NT2/D1 (cell line): ENCODE measurements at regions not wholly inside any gene's neighbourhood (a gene's known extent, or its start where the extent isn't known, plus 50 kb on each side); places are given as distances from the start of the nearest gene placed in this dataset.

Experiments used
- DNase-seq: peaks from one replicate; pipeline ENCODE4 v3.0.0-alpha.2; 2011; ENCODE audit warnings: low read depth, low spot score
- H3K27me3 ChIP-seq: 2 replicates; pipeline ENCODE4 v1.6.0; 2011; ENCODE audit warnings: mild to moderate bottlenecking; ENCODE audit not compliant: insufficient read length, insufficient read depth
- H3K36me3 ChIP-seq: 2 replicates; pipeline ENCODE4 v1.6.1; 2011; ENCODE audit warnings: mild to moderate bottlenecking, low read length, mixed read lengths; ENCODE audit not compliant: insufficient read depth, insufficient read length
- H3K4me1 ChIP-seq: 2 replicates; pipeline ENCODE4 v1.5.1; 2011; ENCODE audit not compliant: insufficient read depth, insufficient read length
- H3K4me3 ChIP-seq: 2 replicates; pipeline ENCODE4 v1.5.1; 2011; ENCODE audit warnings: low read depth; ENCODE audit not compliant: insufficient read length
- H3K9ac ChIP-seq: 2 replicates; pipeline ENCODE4 v1.6.0; 2011; ENCODE audit warnings: low read depth; ENCODE audit not compliant: insufficient read length
- H3K9me3 ChIP-seq: 2 replicates; pipeline ENCODE4 v1.5.1; 2011; ENCODE audit warnings: mild to moderate bottlenecking, low read length; ENCODE audit not compliant: insufficient read depth
- SUZ12 ChIP-seq: IDR thresholded peaks from 2 replicates; pipeline ENCODE4 v1.6.1; 2011; ENCODE audit not compliant: insufficient read length, insufficient read depth; ENCODE audit errors: extremely low read depth
- YY1 ChIP-seq: IDR thresholded peaks from 2 replicates; pipeline ENCODE4 v1.6.1; 2011; ENCODE audit not compliant: insufficient read length, insufficient read depth
- ZNF274 ChIP-seq: IDR thresholded peaks from 2 replicates; pipeline ENCODE4 v1.6.1; 2011; ENCODE audit warnings: mild to moderate bottlenecking, low read depth, low read length

DNA sequence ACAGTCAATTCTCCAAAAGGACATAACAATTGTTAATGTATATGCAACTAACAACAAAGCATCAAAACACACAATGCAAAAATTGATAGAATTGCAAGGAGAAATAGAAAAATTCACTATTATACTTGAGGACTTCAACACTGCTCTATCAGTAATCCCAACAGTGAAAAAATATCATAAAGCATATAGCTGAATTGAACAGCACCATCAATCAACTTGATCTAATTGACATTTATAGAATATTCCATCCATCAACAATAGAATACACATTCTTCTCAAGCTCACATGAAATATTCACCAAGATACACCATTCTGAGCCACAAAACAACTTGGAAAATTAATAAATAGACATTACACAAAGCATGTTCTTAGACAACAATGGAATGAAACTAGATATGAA lies 60.1 kb upstream of the ASXL3 start:
- DNase-seq = no peak
- no peak overlapping the region for H3K9ac ChIP-seq
- TF ChIP-seq SUZ12 (no peak), YY1 (no peak), ZNF274 (no peak)
- H3K9me3 ChIP-seq = no peaks in the 10 kb centered on the region; the same call in 1 of the 2 replicates
- no peaks in the 10 kb centered on the region for H3K36me3 ChIP-seq
- no peak overlapping the region for H3K4me3 ChIP-seq
- no peaks in the 10 kb centered on the region for H3K27me3 ChIP-seq
- no peaks in the 10 kb centered on the region for H3K4me1 ChIP-seq

- TF ChIP-seq ZNF274 (no peak), YY1 (no peak), SUZ12 (no peak)
- Histone ChIP-seq H3K27me3 (no peaks in the 10 kb centered on the region), H3K4me3 (no peak overlapping the region), H3K4me1 (no peaks in the 10 kb centered on the region), H3K9me3 (no peaks in the 10 kb centered on the region; the same call in 1 of the 2 replicates), H3K36me3 (no peaks in the 10 kb centered on the region), H3K9ac (no peak overlapping the region)
- DNase-seq = no peak
Observed at GRCh38 chr18:33513027-33513426, 65.0 kb upstream of the ASXL3 start.

DNA sequence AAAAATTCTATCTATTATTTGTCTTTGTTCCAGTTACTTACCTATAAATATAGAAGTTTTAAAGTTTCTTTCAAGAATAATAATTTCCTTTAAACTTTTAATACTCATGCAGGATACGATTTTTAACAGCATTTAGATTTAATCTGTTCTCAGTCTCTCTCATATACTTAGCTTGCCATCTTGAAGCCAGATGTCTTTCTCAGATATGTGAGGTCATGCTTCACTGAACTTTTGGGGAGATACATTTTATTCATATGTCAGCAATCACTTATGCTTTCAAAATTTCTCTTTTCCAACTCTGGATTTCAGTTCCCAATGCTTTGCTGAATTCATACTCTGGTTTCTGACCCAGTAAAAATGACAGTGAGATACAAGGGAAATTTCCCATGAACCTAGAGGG lies 66.5 kb upstream of the CCDC178 start:
- no peaks in the 10 kb centered on the region for H3K27me3 ChIP-seq
- no peak for TF ChIP-seq ZNF274
- no peak for TF ChIP-seq SUZ12
- no peak for TF ChIP-seq YY1
- no peaks in the 10 kb centered on the region for H3K4me1 ChIP-seq
- H3K36me3 ChIP-seq = no peaks in the 10 kb centered on the region
- H3K9ac ChIP-seq = no peak overlapping the region
- DNase-seq = no peak
- no peak overlapping the region for H3K4me3 ChIP-seq
- no peaks in the 10 kb centered on the region for H3K9me3 ChIP-seq

DNA sequence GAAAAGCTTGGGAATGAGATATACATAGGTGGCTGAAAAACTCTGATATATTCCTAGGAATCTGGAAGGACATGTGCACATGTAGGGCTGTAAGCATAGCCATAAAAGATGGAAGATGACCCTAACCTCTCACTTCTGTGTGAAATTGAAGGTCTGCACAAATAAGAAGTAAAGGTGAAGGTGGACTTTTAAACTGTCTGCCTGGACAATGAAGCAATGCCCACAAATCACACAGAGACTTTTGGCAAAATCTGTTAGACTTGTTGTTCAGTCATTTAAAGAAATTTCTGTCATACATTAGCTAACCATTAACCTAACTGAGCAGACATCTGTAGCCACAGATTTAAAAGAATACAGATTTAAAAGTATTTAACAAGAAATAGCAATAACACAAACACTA lies 65.3 kb upstream of the CCDC178 start:
- DNase-seq = no peak
- no peaks in the 10 kb centered on the region for H3K27me3 ChIP-seq
- H3K4me1 ChIP-seq = no peaks in the 10 kb centered on the region
- no peaks in the 10 kb centered on the region for H3K9me3 ChIP-seq
- H3K36me3 ChIP-seq = no peaks in the 10 kb centered on the region
- TF ChIP-seq ZNF274 (no peak), SUZ12 (no peak), YY1 (no peak)
- H3K9ac ChIP-seq = no peak overlapping the region
- H3K4me3 ChIP-seq = no peak overlapping the region

GRCh38 chr18:33505297-33505696 lies 64.8 kb upstream of the CCDC178 start:
- Histone ChIP-seq H3K9ac (no peak overlapping the region), H3K9me3 (no peaks in the 10 kb centered on the region), H3K4me3 (no peak overlapping the region), H3K4me1 (no peaks in the 10 kb centered on the region), H3K36me3 (no peaks in the 10 kb centered on the region), H3K27me3 (no peaks in the 10 kb centered on the region)
- TF ChIP-seq SUZ12 (no peak), ZNF274 (no peak), YY1 (no peak)
- no peak for DNase-seq

DNA sequence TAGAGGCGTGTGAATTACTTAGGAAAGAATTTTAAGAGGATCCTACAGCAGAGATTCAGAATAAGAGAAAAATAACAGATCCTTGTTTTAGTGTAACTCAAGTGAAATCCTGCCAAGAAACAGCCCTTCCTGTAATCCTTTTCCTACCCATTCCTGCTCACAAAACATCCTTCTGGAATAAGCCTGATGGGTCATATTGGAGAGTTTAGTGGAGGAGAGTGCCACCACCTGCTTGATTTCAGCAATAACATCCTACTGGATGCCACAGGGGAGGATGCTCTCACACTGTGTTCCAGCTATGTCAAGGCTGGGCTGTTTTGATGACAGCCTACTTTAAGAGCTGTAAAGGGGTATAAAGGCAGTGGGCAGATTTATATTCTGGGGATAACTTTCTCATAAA lies 54.8 kb upstream of the CCDC178 start:
- no peak overlapping the region for H3K9ac ChIP-seq
- peak; percentile 35 for DNase-seq
- no peaks in the 10 kb centered on the region for H3K27me3 ChIP-seq
- no peaks in the 10 kb centered on the region for H3K36me3 ChIP-seq
- no peaks in the 10 kb centered on the region for H3K9me3 ChIP-seq
- TF ChIP-seq YY1 (no peak), SUZ12 (no peak)
- no peaks in the 10 kb centered on the region for H3K4me1 ChIP-seq
- H3K4me3 ChIP-seq = no peak overlapping the region
